Keratinocyte (primary cell): ENCODE measurements at regions not wholly inside any gene's neighbourhood (a gene's known extent, or its start where the extent isn't known, plus 50 kb on each side); places are given as distances from the start of the nearest gene placed in this dataset.
A peak's percentile ranks its signal among the peaks of the same experiment; 100 is the strongest.

Source experiments
- DNase-seq: peaks from one replicate; pipeline ENCODE4 v3.0.0-alpha.2; 2011; ENCODE audit warnings: low read depth, missing footprints, low spot score
- FAIRE-seq: peaks from 2 replicates; lab custom pipeline; 2011; peaks lifted over from hg19 to GRCh38; lab: Jason Lieb, UNC
- H2AFZ ChIP-seq: 2 replicates; pipeline ENCODE4 v1.6.0; 2012; ENCODE audit warnings: low read length, control low read depth, inconsistent platforms; ENCODE audit not compliant: control insufficient read depth
- H3K27ac ChIP-seq: 2 replicates; pipeline ENCODE4 v1.5.1; 2011; ENCODE audit warnings: low read length; ENCODE audit not compliant: control insufficient read depth, insufficient read depth
- H3K27me3 ChIP-seq: 3 replicates; pipeline ENCODE4 v1.6.0; 2011; ENCODE audit warnings: low read length; ENCODE audit not compliant: control insufficient read depth, insufficient read depth; ENCODE audit errors: extremely low read depth
- H3K36me3 ChIP-seq, 2 experiments: 2 replicates in 1 of 2; 3 replicates in 1 of 2; pipeline ENCODE4 v1.5.1; 2011; ENCODE audit warnings: low read length in 2 of 2, mild to moderate bottlenecking in 1 of 2; ENCODE audit not compliant: control insufficient read depth in 2 of 2, insufficient read depth in 2 of 2; ENCODE audit errors: extremely low read depth in 1 of 2
- H3K4me1 ChIP-seq: 3 replicates; pipeline ENCODE4 v1.5.1; 2011; ENCODE audit warnings: low read length; ENCODE audit not compliant: control insufficient read depth, insufficient read depth; ENCODE audit errors: extremely low read depth
- H3K4me2 ChIP-seq: 3 replicates; pipeline ENCODE4 v1.6.0; 2011; ENCODE audit warnings: low read depth, low read length; ENCODE audit not compliant: control insufficient read depth, insufficient read depth; ENCODE audit errors: extremely low read depth
- H3K4me3 ChIP-seq, 3 experiments: fragments of 200-600 bp in 1 of 3; sonication (generic) in 1 of 3; 2 replicates in 2 of 3; 3 replicates in 1 of 3; pipeline ENCODE4 v1.5.1; 2011 to 2016; ENCODE audit warnings: low read length in 3 of 3, mild to moderate bottlenecking in 3 of 3, control low read depth in 2 of 3, inconsistent platforms in 1 of 3, low read depth in 1 of 3, mixed read lengths in 1 of 3, mixed run types in 1 of 3, moderate library complexity in 1 of 3; ENCODE audit not compliant: control insufficient read depth in 2 of 3, insufficient read depth in 2 of 3; ENCODE audit errors: extremely low read depth in 1 of 3
- H3K79me2 ChIP-seq: 2 replicates; pipeline ENCODE4 v1.6.0; 2012; ENCODE audit warnings: low read length; ENCODE audit not compliant: control insufficient read depth, insufficient read depth
- H3K9ac ChIP-seq: 3 replicates; pipeline ENCODE4 v1.6.0; 2011; ENCODE audit warnings: low read length; ENCODE audit not compliant: control insufficient read depth, insufficient read depth; ENCODE audit errors: extremely low read depth
- H3K9me1 ChIP-seq: 3 replicates; pipeline ENCODE4 v1.6.0; 2011; ENCODE audit warnings: low read length; ENCODE audit not compliant: control insufficient read depth, insufficient read depth; ENCODE audit errors: extremely low read depth
- H3K9me3 ChIP-seq: 2 replicates; pipeline ENCODE4 v1.5.1; 2012; ENCODE audit warnings: low read depth, low read length; ENCODE audit not compliant: control insufficient read depth
- H4K20me1 ChIP-seq: 3 replicates; pipeline ENCODE4 v1.6.0; 2011; ENCODE audit warnings: low read length; ENCODE audit not compliant: control insufficient read depth, insufficient read depth; ENCODE audit errors: extremely low read depth
- EZH2 ChIP-seq: IDR thresholded peaks from one replicate; pipeline ENCODE4 v1.6.1; 2012; ENCODE audit warnings: inconsistent platforms, mild to moderate bottlenecking, low read length, moderate library complexity
- dilution Hi-C: fragments of 300-500 bp; cut with MboI; formaldehyde crosslinking; loops from one replicate; pipeline ENCODE4 v1.7.0; 2020; ENCODE audit warnings: low sequenced_read_pairs; ENCODE audit not compliant: extremely low pct_ligation_motif_present
- TF ChIP-seq, protein P1 (sequence below), 3 experiments: IDR thresholded peaks in 1 of 3; conservative IDR thresholded peaks in 1 of 3; optimal IDR thresholded peaks in 1 of 3; 2 replicates in 2 of 3; 3 replicates in 1 of 3; pipeline versions ENCODE3 to v1.5.1; 2011; ENCODE audit warnings: low read length in 3 of 3, mild to moderate bottlenecking in 3 of 3, moderate library complexity in 2 of 3, control low read depth in 1 of 3, inconsistent platforms in 1 of 3; ENCODE audit not compliant: insufficient read depth in 2 of 3; ENCODE audit errors: extremely low read depth in 1 of 3

DNA sequence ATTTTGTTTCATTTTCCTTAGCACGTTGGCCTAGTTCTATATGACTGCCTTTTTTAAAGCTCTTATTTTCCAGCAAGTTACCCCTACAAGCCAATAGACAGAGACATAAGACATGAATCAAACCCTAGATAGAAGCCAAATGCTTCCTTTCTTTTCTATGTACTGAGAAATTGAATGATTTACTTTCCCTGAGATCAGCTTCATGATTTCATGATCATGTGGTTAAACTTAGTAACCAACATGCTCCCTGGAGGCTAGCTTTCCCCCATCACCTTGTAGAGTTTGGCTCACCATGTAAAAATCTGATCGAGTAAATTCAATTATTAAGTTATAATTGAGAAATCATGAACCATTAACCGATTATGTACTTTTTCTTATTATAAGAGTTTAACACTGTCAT is 148.1 kb upstream of the LRIG3 start:
- DNase-seq (no peak), FAIRE-seq (no peak)
- no peaks in the 10 kb centered on the region for H3K9me3 ChIP-seq
- H3K36me3 ChIP-seq = no peaks in the 10 kb centered on the region
- dilution Hi-C loops = no loop called here
- H3K79me2 ChIP-seq = no peaks in the 10 kb centered on the region
- no peak for TF ChIP-seq EZH2
- TF ChIP-seq, protein P1, sequence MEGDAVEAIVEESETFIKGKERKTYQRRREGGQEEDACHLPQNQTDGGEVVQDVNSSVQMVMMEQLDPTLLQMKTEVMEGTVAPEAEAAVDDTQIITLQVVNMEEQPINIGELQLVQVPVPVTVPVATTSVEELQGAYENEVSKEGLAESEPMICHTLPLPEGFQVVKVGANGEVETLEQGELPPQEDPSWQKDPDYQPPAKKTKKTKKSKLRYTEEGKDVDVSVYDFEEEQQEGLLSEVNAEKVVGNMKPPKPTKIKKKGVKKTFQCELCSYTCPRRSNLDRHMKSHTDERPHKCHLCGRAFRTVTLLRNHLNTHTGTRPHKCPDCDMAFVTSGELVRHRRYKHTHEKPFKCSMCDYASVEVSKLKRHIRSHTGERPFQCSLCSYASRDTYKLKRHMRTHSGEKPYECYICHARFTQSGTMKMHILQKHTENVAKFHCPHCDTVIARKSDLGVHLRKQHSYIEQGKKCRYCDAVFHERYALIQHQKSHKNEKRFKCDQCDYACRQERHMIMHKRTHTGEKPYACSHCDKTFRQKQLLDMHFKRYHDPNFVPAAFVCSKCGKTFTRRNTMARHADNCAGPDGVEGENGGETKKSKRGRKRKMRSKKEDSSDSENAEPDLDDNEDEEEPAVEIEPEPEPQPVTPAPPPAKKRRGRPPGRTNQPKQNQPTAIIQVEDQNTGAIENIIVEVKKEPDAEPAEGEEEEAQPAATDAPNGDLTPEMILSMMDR (optimal IDR thresholded peaks at IDR 0.05 in 1 of 3, IDR thresholded peaks at IDR 0.05 in 1 of 3, conservative IDR thresholded peaks at IDR 0.05 in 1 of 3; ENCODE audit: extremely low read depth in 1 of 3, insufficient read depth in 2 of 3, low read length in 3 of 3) = no peak
- no peak overlapping the region for H3K9ac ChIP-seq
- H4K20me1 ChIP-seq = no peaks in the 10 kb centered on the region
- H3K4me3 ChIP-seq = no peak overlapping the region
- no peak overlapping the region for H3K4me2 ChIP-seq
- H3K4me1 ChIP-seq = peaks cover 40% of the 10 kb centered on the region
- no peaks in the 10 kb centered on the region for H3K27me3 ChIP-seq
- H2AFZ ChIP-seq = peak overlapping the region; percentile 28
- no peak overlapping the region for H3K27ac ChIP-seq
- H3K9me1 ChIP-seq = no peaks in the 10 kb centered on the region

DNA sequence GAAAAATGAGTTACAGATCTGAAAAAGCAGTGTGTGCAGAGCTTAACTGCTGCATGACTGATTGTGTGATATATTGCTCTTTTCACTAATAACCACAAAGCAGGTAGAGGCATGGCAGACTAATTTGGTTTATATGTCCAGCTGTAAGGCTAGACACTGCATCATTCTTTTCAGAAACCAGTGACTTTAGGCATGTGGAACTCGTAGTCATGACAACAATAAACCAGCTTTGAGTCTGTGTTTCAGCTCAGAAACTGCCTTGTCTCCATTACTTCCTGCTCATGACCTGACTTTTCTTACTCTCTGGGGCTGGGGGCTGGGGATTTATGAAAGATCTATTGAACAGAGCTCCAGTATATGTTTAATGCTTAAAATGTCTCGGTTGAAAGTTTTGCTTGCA is 146.8 kb upstream of the LRIG3 start:
- dilution Hi-C loops = no loop called here
- H3K4me2 ChIP-seq = peak overlapping the region; percentile 1

DNA sequence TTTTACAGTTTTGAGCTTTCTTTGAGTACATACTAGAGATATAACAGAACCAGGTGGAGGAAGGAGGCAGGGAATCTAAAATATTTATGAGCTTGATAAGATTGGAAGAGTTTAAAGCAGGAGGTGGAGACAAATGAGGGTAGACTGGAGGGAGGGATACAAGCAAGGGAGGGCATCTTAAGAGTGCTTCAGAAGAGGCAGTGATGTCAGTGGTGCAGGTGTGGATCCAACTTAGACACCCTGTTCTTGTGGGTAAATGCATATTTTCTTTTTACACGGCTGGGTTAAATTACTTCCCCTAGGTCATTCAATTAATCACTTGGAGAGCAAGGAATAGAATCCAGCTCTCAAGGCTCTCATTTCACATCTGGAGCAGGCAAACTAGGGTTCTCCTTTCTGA is 146.1 kb upstream of the LRIG3 start:
- no peaks in the 10 kb centered on the region for H3K79me2 ChIP-seq
- FAIRE-seq (peak; percentile 77), DNase-seq (no peak)
- H3K9me3 ChIP-seq = no peaks in the 10 kb centered on the region
- no peaks in the 10 kb centered on the region for H3K27me3 ChIP-seq
- no peaks in the 10 kb centered on the region for H3K36me3 ChIP-seq
- peak overlapping the region; percentile 31 for H3K9ac ChIP-seq
- dilution Hi-C loops = no loop called here
- peaks cover 40% of the 10 kb centered on the region for H3K4me1 ChIP-seq
- H4K20me1 ChIP-seq = no peaks in the 10 kb centered on the region
- H3K27ac ChIP-seq = peak overlapping the region; percentile 53
- H3K4me2 ChIP-seq = peak overlapping the region; percentile 1
- H3K4me3 ChIP-seq = no peak overlapping the region
- TF ChIP-seq, protein P1 (optimal IDR thresholded peaks at IDR 0.05 in 1 of 3, IDR thresholded peaks at IDR 0.05 in 1 of 3, conservative IDR thresholded peaks at IDR 0.05 in 1 of 3; ENCODE audit: extremely low read depth in 1 of 3, insufficient read depth in 2 of 3, low read length in 3 of 3) = no peak
- no peak for TF ChIP-seq EZH2
- H2AFZ ChIP-seq = peak overlapping the region; percentile 30
- no peaks in the 10 kb centered on the region for H3K9me1 ChIP-seq

More for the DNA sequence above, 146.8 kb upstream of the LRIG3 start:
- Histone ChIP-seq H3K36me3 (no peaks in the 10 kb centered on the region), H3K27me3 (no peaks in the 10 kb centered on the region), H3K4me1 (peaks cover 40% of the 10 kb centered on the region), H3K79me2 (no peaks in the 10 kb centered on the region), H2AFZ (peak overlapping the region; percentile 32), H3K9me3 (no peaks in the 10 kb centered on the region), H3K9ac (peak overlapping the region; percentile 60), H3K9me1 (no peaks in the 10 kb centered on the region), H3K27ac (peak overlapping the region; percentile 90), H3K4me3 (no peak overlapping the region), H4K20me1 (no peaks in the 10 kb centered on the region)
- FAIRE-seq (peak; percentile 100), DNase-seq (peak; percentile 75)
- no peak for TF ChIP-seq EZH2
